CD14-positive monocyte (primary cell): ENCODE measurements at regions not wholly inside any gene's neighbourhood (a gene's known extent, or its start where the extent isn't known, plus 50 kb on each side); places are given as distances from the start of the nearest gene placed in this dataset.

ENCODE experiments used
- DNase-seq, 3 donors: peaks; one replicate each; pipeline ENCODE4 v3.0.0-alpha.2; 2011 to 2022
- H2AFZ ChIP-seq: 2 replicates; pipeline ENCODE4 v1.6.0; 2012; ENCODE audit warnings: mild to moderate bottlenecking, low read depth, low read length, inconsistent platforms; ENCODE audit not compliant: insufficient read depth, poor library complexity, severe bottlenecking
- H3K27ac ChIP-seq, 2 donors: 1 replicate in 1 of 2; 2 replicates in 1 of 2; pipeline ENCODE4 v1.5.1; 2012 to 2013; ENCODE audit warnings: low read length in 2 of 2, control low read depth in 1 of 2, inconsistent platforms in 1 of 2, low read depth in 1 of 2, mild to moderate bottlenecking in 1 of 2
- H3K27me3 ChIP-seq, 2 donors: one replicate each; pipeline versions ENCODE4 v1.6.0 to v1.6.1; 2011 to 2013; ENCODE audit warnings: low read length in 2 of 2; ENCODE audit not compliant: control insufficient read depth in 2 of 2, insufficient read depth in 2 of 2
- H3K36me3 ChIP-seq, 2 donors: replicated peaks in 1 of 2; 1 replicate in 1 of 2; 2 replicates in 1 of 2; pipeline versions ENCODE4 v1.5.1 to v1.6.1; 2012 to 2013; ENCODE audit warnings: low read length in 2 of 2, control low read depth in 1 of 2, inconsistent platforms in 1 of 2, mild to moderate bottlenecking in 1 of 2; ENCODE audit not compliant: insufficient read depth in 2 of 2, control insufficient read depth in 1 of 2
- H3K4me1 ChIP-seq, 2 donors: 1 replicate in 1 of 2; 2 replicates in 1 of 2; pipeline versions ENCODE4 v1.5.1 to v1.6.1; 2012 to 2013; ENCODE audit warnings: low read length in 2 of 2, control low read depth in 1 of 2, inconsistent platforms in 1 of 2, mild to moderate bottlenecking in 1 of 2, moderate library complexity in 1 of 2; ENCODE audit not compliant: insufficient read depth in 2 of 2, control insufficient read depth in 1 of 2
- H3K4me2 ChIP-seq: replicated peaks from 2 replicates; pipeline ENCODE3; 2012; ENCODE audit warnings: low read length, moderate library complexity, mild to moderate bottlenecking; ENCODE audit not compliant: poor library complexity, severe bottlenecking; ENCODE audit errors: extremely low read depth
- H3K4me3 ChIP-seq, 3 experiments: fragments of 200-600 bp in 1 of 3; sonication (generic) in 1 of 3; replicated peaks in 1 of 3; 1 replicate in 2 of 3; 2 replicates in 1 of 3; pipeline ENCODE4 v1.5.1; 2011 to 2013; ENCODE audit warnings: low read length in 3 of 3, mild to moderate bottlenecking in 3 of 3, control low read depth in 2 of 3, low read depth in 2 of 3, inconsistent platforms in 1 of 3, moderate library complexity in 1 of 3
- H3K79me2 ChIP-seq: 2 replicates; pipeline ENCODE4 v1.6.0; 2012; ENCODE audit warnings: mild to moderate bottlenecking, control low read depth, inconsistent platforms, low read length, moderate library complexity; ENCODE audit not compliant: insufficient read depth
- H3K9ac ChIP-seq: 2 replicates; pipeline ENCODE4 v1.6.0; 2017; ENCODE audit warnings: low read length, mild to moderate bottlenecking; ENCODE audit not compliant: insufficient read depth, poor library complexity, severe bottlenecking
- H3K9me3 ChIP-seq, 2 donors: replicated peaks in 1 of 2; 1 replicate in 1 of 2; 2 replicates in 1 of 2; pipeline versions ENCODE4 v1.5.1 to v1.6.1; 2012 to 2013; ENCODE audit warnings: low read length in 2 of 2, control low read depth in 1 of 2; ENCODE audit not compliant: control insufficient read depth in 1 of 2, insufficient read depth in 1 of 2
- H4K20me1 ChIP-seq: 2 replicates; pipeline ENCODE4 v1.6.0; 2012; ENCODE audit warnings: mild to moderate bottlenecking, low read length, control low read depth, moderate library complexity; ENCODE audit not compliant: insufficient read depth
- H3K27ac Mint-ChIP-seq, 7 donors: one replicate each; pipeline ENCODE4 v1.8.0; 2020; ENCODE audit warnings: mild to moderate bottlenecking in 7 of 7, mixed read lengths in 7 of 7, moderate library complexity in 6 of 7, inconsistent platforms in 2 of 7
- H3K27me3 Mint-ChIP-seq, 3 donors: one replicate each; pipeline ENCODE4 v1.8.0; 2021 to 2022; ENCODE audit warnings: low read depth in 3 of 3, mild to moderate bottlenecking in 3 of 3, mixed read lengths in 3 of 3, moderate library complexity in 3 of 3, inconsistent platforms in 1 of 3
- H3K36me3 Mint-ChIP-seq, 2 donors: one replicate each; pipeline ENCODE4 v1.8.0; 2020; ENCODE audit warnings: mixed read lengths in 2 of 2, inconsistent platforms in 1 of 2, mild to moderate bottlenecking in 1 of 2
- H3K4me1 Mint-ChIP-seq: one replicate; pipeline ENCODE4 v1.8.0; 2020; ENCODE audit warnings: mild to moderate bottlenecking, mixed read lengths
- H3K4me3 Mint-ChIP-seq, 2 donors: one replicate each; pipeline ENCODE4 v1.8.0; 2020; ENCODE audit warnings: mild to moderate bottlenecking in 2 of 2, mixed read lengths in 2 of 2, moderate library complexity in 1 of 2
- H3K9me3 Mint-ChIP-seq, 7 donors: one replicate each; pipeline ENCODE4 v1.8.0; 2020 to 2022; ENCODE audit warnings: mixed read lengths in 7 of 7, mild to moderate bottlenecking in 6 of 7, moderate library complexity in 6 of 7, inconsistent platforms in 2 of 7
- WGBS: methylation state at CpG from one replicate; pipeline ENCODE4 v1.1.5; 2013; ENCODE audit warnings: missing lambda C conversion rate; ENCODE audit not compliant: insufficient coverage; 5-methylcytosine and 5-hydroxymethylcytosine counted together
- intact Hi-C, 2 donors: fragments of 100-400 bp; cut with micrococcal nuclease; formaldehyde crosslinking; loops; one replicate each; pipeline versions ENCODE4 v1.15.0 to v1.15.1; 2023
- TF ChIP-seq, protein P1 (sequence below): fragments of 200-600 bp; IDR thresholded peaks from one replicate; pipeline ENCODE4 v1.8.0; 2022; ENCODE audit warnings: antibody characterized with exemption, mild to moderate bottlenecking

DNA sequence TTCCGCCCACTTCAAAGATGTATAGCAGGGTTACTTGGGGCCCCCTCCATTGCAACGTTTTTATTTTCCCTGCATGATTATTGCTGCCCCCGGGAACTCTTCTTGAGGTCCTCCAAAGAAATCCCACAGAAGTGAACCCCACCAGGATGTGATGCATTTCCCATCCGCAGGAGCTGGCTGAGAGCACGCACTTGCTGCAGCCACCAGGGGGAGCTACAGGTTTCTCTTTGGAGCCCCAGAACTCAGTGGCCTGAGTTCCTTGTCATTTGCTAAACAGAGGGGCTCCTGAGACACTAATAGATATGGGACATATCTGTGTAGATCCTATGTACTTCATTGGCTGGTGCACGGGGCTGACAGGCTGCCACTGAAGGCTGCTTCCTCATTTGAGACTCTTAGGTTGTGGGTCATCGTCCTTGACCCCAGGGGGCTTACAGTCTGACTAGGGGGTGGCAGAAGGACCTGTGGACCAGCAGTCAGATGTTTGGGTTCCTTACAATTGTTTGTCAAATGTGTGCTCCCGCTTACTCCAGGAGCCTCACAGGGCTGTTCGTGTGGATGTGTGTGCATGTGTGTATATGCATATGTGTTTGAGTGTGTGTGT lies 52.3 kb upstream of the ENO4 start:
- DNase-seq = peak; percentile 49 to 68 (median 59)
- 27% methylated on average over 9 of the region's 9 CpGs for WGBS
- Mint-ChIP-seq H3K36me3 (no peaks in the 10 kb centered on the region), H3K4me3 (no peak overlapping the region), H3K9me3 (peaks cover 0 to 2% (median 0%) of the 10 kb centered on the region in 7 donors), H3K27ac (no peak overlapping the region), H3K4me1 (no peaks in the 10 kb centered on the region), H3K27me3 (peaks cover 18 to 39% (median 31%) of the 10 kb centered on the region in 3 donors)
- Histone ChIP-seq H3K4me1 (no peaks in the 10 kb centered on the region), H3K27me3 (peaks cover 0 to 7% of the 10 kb centered on the region in 2 donors), H3K27ac (no peak overlapping the region), H3K4me2 (no peak overlapping the region), H3K4me3 (no peak overlapping the region), H4K20me1 (no peaks in the 10 kb centered on the region), H3K9me3 (no peaks in the 10 kb centered on the region), H3K9ac (no peak overlapping the region), H3K36me3 (no peaks in the 10 kb centered on the region), H2AFZ (no peak overlapping the region), H3K79me2 (no peaks in the 10 kb centered on the region)
- TF ChIP-seq, protein P1, sequence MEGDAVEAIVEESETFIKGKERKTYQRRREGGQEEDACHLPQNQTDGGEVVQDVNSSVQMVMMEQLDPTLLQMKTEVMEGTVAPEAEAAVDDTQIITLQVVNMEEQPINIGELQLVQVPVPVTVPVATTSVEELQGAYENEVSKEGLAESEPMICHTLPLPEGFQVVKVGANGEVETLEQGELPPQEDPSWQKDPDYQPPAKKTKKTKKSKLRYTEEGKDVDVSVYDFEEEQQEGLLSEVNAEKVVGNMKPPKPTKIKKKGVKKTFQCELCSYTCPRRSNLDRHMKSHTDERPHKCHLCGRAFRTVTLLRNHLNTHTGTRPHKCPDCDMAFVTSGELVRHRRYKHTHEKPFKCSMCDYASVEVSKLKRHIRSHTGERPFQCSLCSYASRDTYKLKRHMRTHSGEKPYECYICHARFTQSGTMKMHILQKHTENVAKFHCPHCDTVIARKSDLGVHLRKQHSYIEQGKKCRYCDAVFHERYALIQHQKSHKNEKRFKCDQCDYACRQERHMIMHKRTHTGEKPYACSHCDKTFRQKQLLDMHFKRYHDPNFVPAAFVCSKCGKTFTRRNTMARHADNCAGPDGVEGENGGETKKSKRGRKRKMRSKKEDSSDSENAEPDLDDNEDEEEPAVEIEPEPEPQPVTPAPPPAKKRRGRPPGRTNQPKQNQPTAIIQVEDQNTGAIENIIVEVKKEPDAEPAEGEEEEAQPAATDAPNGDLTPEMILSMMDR = peak; percentile 91
- intact Hi-C loops = loop anchor here in 1 of 2 donors (2.0 kb wide), 1 partner anchor 378 kb away; no protein-coding TSS in a partner anchor

DNA sequence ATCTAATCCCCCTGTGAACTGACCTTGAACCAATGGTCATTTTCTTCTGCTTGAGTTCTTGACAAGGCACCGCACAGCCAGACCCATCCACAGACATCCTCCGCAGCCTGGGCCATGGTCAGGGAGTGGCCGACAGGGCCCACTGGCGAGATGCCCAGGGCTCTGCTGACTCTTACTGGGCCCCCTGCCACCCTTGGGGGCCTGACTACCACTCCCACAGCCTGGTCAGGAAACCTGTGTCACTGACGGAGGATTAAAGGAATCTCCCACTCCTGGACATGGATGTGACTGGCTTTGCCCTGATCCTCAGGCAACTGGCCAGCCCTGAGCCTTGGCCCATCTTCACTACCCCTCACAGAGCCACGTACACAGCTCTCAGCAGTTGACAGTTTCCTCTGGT lies 50.4 kb upstream of the ENO4 start:
- no peak overlapping the region for H3K27ac Mint-ChIP-seq
- H3K4me1 ChIP-seq = no peaks in the 10 kb centered on the region
- H3K79me2 ChIP-seq = no peaks in the 10 kb centered on the region
- peaks cover 16 to 26% (median 17%) of the 10 kb centered on the region in 3 donors for H3K27me3 Mint-ChIP-seq
- no peaks in the 10 kb centered on the region for H4K20me1 ChIP-seq
- no peak overlapping the region for H3K27ac ChIP-seq
- H3K27me3 ChIP-seq = peaks cover 0 to 4% of the 10 kb centered on the region in 2 donors
- H3K9ac ChIP-seq = no peak overlapping the region
- no peaks in the 10 kb centered on the region for H3K4me1 Mint-ChIP-seq
- 88% methylated on average over 6 of the region's 6 CpGs for WGBS
- H3K9me3 ChIP-seq = no peaks in the 10 kb centered on the region
- H3K36me3 Mint-ChIP-seq = no peaks in the 10 kb centered on the region
- H3K9me3 Mint-ChIP-seq = peaks cover 0 to 2% (median 0%) of the 10 kb centered on the region in 7 donors
- no peak overlapping the region for H3K4me3 Mint-ChIP-seq
- H2AFZ ChIP-seq = no peak overlapping the region
- DNase-seq = no peak
- H3K4me2 ChIP-seq = no peak overlapping the region
- intact Hi-C loops = loop anchor here in 1 of 2 donors (2.0 kb wide), 1 partner anchor 376 kb away; no protein-coding TSS in a partner anchor
- H3K4me3 ChIP-seq = no peak overlapping the region
- H3K36me3 ChIP-seq = no peaks in the 10 kb centered on the region
- TF ChIP-seq, protein P1 = no peak
